Mesenchymal stem cell (in vitro differentiated cells and primary cell): ENCODE measurements at regions not wholly inside any gene's neighbourhood (a gene's known extent, or its start where the extent isn't known, plus 50 kb on each side); places are given as distances from the start of the nearest gene placed in this dataset.
"Not testable (repeated sequence)": the region's sequence is repeated elsewhere in the genome, so short reads cannot be mapped to it uniquely, and the experiment has no call there.

ENCODE experiments used
- DNase-seq: peaks from one replicate; pipeline ENCODE4 v3.0.0-alpha.2; 2013
- H2AFZ ChIP-seq: one replicate; pipeline ENCODE4 v1.6.1; 2013; ENCODE audit warnings: low read depth, mild to moderate bottlenecking, control low read depth, inconsistent platforms, low read length, moderate library complexity
- H2AK5ac ChIP-seq: 2 replicates; pipeline ENCODE4 v1.6.1; 2013; ENCODE audit warnings: low read length, moderate library complexity, mild to moderate bottlenecking, inconsistent platforms; ENCODE audit not compliant: severe bottlenecking
- H2BK120ac ChIP-seq: one replicate; pipeline ENCODE4 v1.6.1; 2013; ENCODE audit warnings: low read depth, mild to moderate bottlenecking, inconsistent platforms, low read length, moderate library complexity
- H2BK12ac ChIP-seq, 2 experiments: one replicate each; pipeline ENCODE4 v1.6.1; 2013; ENCODE audit warnings: inconsistent platforms in 2 of 2, low read length in 2 of 2, mild to moderate bottlenecking in 2 of 2, moderate library complexity in 2 of 2, control low read depth in 1 of 2
- H2BK15ac ChIP-seq: one replicate; pipeline ENCODE4 v1.6.1; 2013; ENCODE audit warnings: mild to moderate bottlenecking, low read depth, inconsistent platforms; ENCODE audit not compliant: poor library complexity, severe bottlenecking
- H2BK5ac ChIP-seq: 2 replicates; pipeline ENCODE4 v1.6.1; 2013; ENCODE audit warnings: low read depth, mild to moderate bottlenecking, low read length, control low read depth, inconsistent platforms; ENCODE audit not compliant: poor library complexity, severe bottlenecking
- H3K14ac ChIP-seq, 2 experiments: one replicate each; pipeline ENCODE4 v1.6.1; 2013; ENCODE audit warnings: inconsistent platforms in 2 of 2, low read length in 2 of 2, control low read depth in 1 of 2, mild to moderate bottlenecking in 1 of 2, moderate library complexity in 1 of 2
- H3K18ac ChIP-seq, 2 experiments: one replicate each; pipeline ENCODE4 v1.6.1; 2013; ENCODE audit warnings: inconsistent platforms in 2 of 2, low read length in 2 of 2, control low read depth in 1 of 2, low read depth in 1 of 2, mild to moderate bottlenecking in 1 of 2
- H3K23ac ChIP-seq, 2 experiments: one replicate each; pipeline ENCODE4 v1.6.1; 2013; ENCODE audit warnings: inconsistent platforms in 2 of 2, low read length in 2 of 2, mild to moderate bottlenecking in 2 of 2, moderate library complexity in 2 of 2, control low read depth in 1 of 2
- H3K27ac ChIP-seq: 2 replicates; pipeline ENCODE4 v1.5.1; 2013; ENCODE audit warnings: mild to moderate bottlenecking, moderate library complexity, low read length, control low read depth, inconsistent platforms; ENCODE audit not compliant: poor library complexity, severe bottlenecking
- H3K27me3 ChIP-seq, 2 experiments: 2 replicates each; pipeline versions ENCODE4 v1.6.1 to v1.7.0; 2013; ENCODE audit warnings: low read length in 2 of 2, mild to moderate bottlenecking in 2 of 2, moderate library complexity in 2 of 2, control low read depth in 1 of 2, inconsistent platforms in 1 of 2; ENCODE audit not compliant: control insufficient read depth in 1 of 2, insufficient read depth in 1 of 2
- H3K36me3 ChIP-seq, 2 experiments: 2 replicates each; pipeline versions ENCODE4 v1.6.1 to v1.7.0; 2013; ENCODE audit warnings: low read length in 2 of 2, control low read depth in 1 of 2, inconsistent platforms in 1 of 2, low read depth in 1 of 2, mild to moderate bottlenecking in 1 of 2; ENCODE audit not compliant: insufficient read depth in 2 of 2, control insufficient read depth in 1 of 2
- H3K4ac ChIP-seq, 2 experiments: one replicate each; pipeline ENCODE4 v1.6.1; 2013; ENCODE audit warnings: inconsistent platforms in 2 of 2, low read length in 2 of 2, mild to moderate bottlenecking in 2 of 2, moderate library complexity in 2 of 2, control low read depth in 1 of 2, low read depth in 1 of 2
- H3K4me1 ChIP-seq: 2 replicates; pipeline ENCODE4 v1.6.1; 2013; ENCODE audit warnings: low read depth, low read length, control low read depth; ENCODE audit not compliant: control insufficient read depth, insufficient read depth
- H3K4me2 ChIP-seq: 2 replicates; pipeline ENCODE4 v1.6.1; 2013; ENCODE audit warnings: low read length, mild to moderate bottlenecking, inconsistent platforms; ENCODE audit not compliant: poor library complexity, severe bottlenecking
- H3K4me3 ChIP-seq, 2 experiments: 2 replicates each; pipeline versions ENCODE4 v1.5.1 to v1.7.0; 2013; ENCODE audit warnings: low read length in 2 of 2, mild to moderate bottlenecking in 2 of 2, control low read depth in 1 of 2, low read depth in 1 of 2; ENCODE audit not compliant: insufficient read depth in 1 of 2
- H3K79me1 ChIP-seq: replicated peaks from 2 replicates; pipeline ENCODE4 v1.6.1; 2013; ENCODE audit warnings: mild to moderate bottlenecking, control low read depth, low read length, inconsistent platforms; ENCODE audit not compliant: poor library complexity, severe bottlenecking
- H3K9ac ChIP-seq: 2 replicates; pipeline ENCODE4 v1.7.0; 2013; ENCODE audit warnings: mild to moderate bottlenecking, low read length, moderate library complexity
- H3K9me3 ChIP-seq: 2 replicates; pipeline ENCODE4 v1.7.0; 2013; ENCODE audit warnings: mild to moderate bottlenecking, low read length; ENCODE audit not compliant: control insufficient read depth
- H4K8ac ChIP-seq: one replicate; pipeline ENCODE4 v1.6.1; 2013; ENCODE audit warnings: inconsistent platforms, mild to moderate bottlenecking, low read length, moderate library complexity
- H4K91ac ChIP-seq: one replicate; pipeline ENCODE4 v1.6.1; 2013; ENCODE audit warnings: mild to moderate bottlenecking, low read length, inconsistent platforms
- WGBS: methylation state at CpG from one replicate; pipeline ENCODE4 v1.1.7; 2013; ENCODE audit warnings: mixed read lengths; 5-methylcytosine and 5-hydroxymethylcytosine counted together

DNA sequence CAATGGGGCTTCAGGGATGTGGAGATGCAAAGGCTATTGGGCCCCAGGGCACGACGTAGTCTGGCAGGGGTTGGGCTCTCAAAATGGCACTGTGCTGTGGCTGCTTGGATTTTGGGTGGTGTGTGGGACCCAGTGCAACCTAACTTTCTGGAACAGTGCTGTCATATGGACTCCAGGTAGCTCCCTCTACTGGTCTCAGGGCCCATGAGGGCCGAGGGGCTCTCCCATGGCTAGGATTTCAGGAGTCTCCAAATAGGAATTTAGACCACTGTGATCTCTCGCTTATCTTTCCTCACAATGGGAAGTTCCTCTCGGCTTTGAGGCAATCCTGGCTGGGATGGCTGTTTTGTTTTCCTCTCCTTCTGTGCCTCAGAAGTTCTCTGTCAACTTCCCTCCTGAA lies 68.2 kb upstream of the MUCL1 start:
- whole genome bisulfite sequencing: 64% methylated on average over 5 of the region's 5 CpGs
- no peaks in the 10 kb centered on the region for H3K36me3 ChIP-seq

DNA sequence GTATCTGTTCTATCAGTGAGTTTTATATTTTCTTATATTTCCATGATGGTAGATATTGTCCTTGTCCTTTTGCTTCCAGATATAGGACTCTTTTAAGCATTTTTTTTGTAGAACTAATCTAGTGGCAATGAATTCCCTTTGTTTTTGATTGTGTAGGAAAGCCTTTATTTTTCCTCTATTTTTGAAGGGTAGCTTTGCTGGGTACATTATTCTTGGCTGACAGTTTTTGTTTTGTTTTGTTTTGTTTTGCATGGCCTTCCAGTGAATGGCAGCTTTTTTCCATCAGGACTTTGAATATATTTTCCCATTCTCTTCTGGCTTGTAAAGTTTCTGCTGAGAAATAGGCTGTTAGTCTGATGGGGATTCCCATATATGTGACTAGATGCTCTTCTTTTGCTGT lies 70.2 kb upstream of the MUCL1 start:
- Histone ChIP-seq H3K4me3 (no peak overlapping the region), H4K91ac (no peak overlapping the region), H3K79me1 (no peaks in the 10 kb centered on the region), H3K9me3 (peaks cover 24% of the 10 kb centered on the region), H2BK120ac (no peak overlapping the region), H3K27ac (no peak overlapping the region), H3K4me1 (no peaks in the 10 kb centered on the region), H3K4ac (no peak overlapping the region), H2BK5ac (no peak overlapping the region), H2AK5ac (no peak overlapping the region), H3K9ac (no peak overlapping the region), H3K23ac (no peak overlapping the region), H2BK15ac (no peak overlapping the region), H4K8ac (no peak overlapping the region), H2BK12ac (no peak overlapping the region), H3K4me2 (no peak overlapping the region), H2AFZ (no peak overlapping the region), H3K36me3 (no peaks in the 10 kb centered on the region), H3K18ac (no peak overlapping the region), H3K14ac (no peak overlapping the region), H3K27me3 (no peaks in the 10 kb centered on the region)
- no peak for DNase-seq

More for the DNA sequence above, 68.2 kb upstream of the MUCL1 start:
- Histone ChIP-seq H3K4me1 (no peaks in the 10 kb centered on the region), H2AK5ac (no peak overlapping the region), H2BK15ac (no peak overlapping the region), H3K23ac (no peak overlapping the region), H4K8ac (no peak overlapping the region), H3K9me3 (peaks cover 24% of the 10 kb centered on the region), H3K27ac (no peak overlapping the region), H3K4me2 (no peak overlapping the region), H3K14ac (no peak overlapping the region), H3K18ac (no peak overlapping the region), H3K4ac (no peak overlapping the region), H2BK120ac (no peak overlapping the region), H3K27me3 (no peaks in the 10 kb centered on the region), H2AFZ (no peak overlapping the region), H2BK5ac (no peak overlapping the region), H4K91ac (no peak overlapping the region), H3K4me3 (no peak overlapping the region), H2BK12ac (no peak overlapping the region), H3K79me1 (no peaks in the 10 kb centered on the region), H3K9ac (no peak overlapping the region)
- DNase-seq: no peak

DNA sequence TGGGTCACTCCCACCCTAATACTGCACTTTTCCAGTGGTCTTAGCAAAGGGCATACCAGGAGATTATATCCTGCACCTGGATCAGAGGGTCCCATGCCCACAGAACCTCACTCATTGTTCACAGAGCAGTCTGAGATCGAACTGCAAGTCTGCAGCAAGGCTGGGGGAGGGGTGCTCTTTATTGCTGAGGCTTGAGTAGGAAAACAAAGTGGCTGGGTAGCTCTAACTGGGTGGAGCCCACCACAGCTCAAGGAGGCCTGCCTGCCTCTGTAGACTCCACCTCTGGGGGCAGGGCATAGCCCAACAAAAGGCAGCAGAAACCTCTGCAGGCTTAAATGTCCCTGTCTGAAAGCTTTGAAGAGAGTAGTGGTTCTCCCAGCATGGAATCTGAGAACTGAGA lies 77.3 kb upstream of the MUCL1 start:
- not testable (repeated sequence) for H3K27ac ChIP-seq, H3K36me3 ChIP-seq, DNase-seq, H2BK120ac ChIP-seq, H3K4me1 ChIP-seq, H3K18ac ChIP-seq, H2BK12ac ChIP-seq, H3K4me3 ChIP-seq, H3K23ac ChIP-seq, H3K79me1 ChIP-seq, H3K9ac ChIP-seq, H3K27me3 ChIP-seq, H4K91ac ChIP-seq, H2AFZ ChIP-seq, H4K8ac ChIP-seq, H3K9me3 ChIP-seq, H2BK5ac ChIP-seq, H2BK15ac ChIP-seq, H2AK5ac ChIP-seq, H3K14ac ChIP-seq, H3K4me2 ChIP-seq, H3K4ac ChIP-seq
- WGBS: 33% methylated on average over 1 of the region's 1 CpG

DNA sequence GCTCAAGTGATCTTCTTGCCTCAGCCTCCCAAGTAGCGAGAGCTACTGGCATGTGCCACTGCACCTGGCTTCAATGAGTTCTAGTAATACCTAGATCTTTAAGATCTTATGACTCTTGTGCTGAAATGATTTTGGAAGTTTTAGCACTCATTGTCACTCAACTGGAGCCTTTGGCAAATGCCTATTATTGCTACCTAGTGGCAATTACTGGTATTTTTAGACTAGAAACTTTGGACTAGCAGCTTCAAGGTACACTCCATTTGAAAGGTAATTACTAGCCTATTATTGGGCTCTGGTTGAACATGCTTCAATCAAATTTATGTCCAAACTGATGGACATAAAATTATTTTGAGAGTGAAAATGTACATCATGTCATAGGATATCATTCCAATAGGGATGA lies 80.7 kb upstream of the MUCL1 start:
- H3K9ac ChIP-seq: no peak overlapping the region
- H2BK5ac ChIP-seq: no peak overlapping the region
- WGBS: 63% methylated on average over 1 of the region's 1 CpG

More for the DNA sequence above, 80.7 kb upstream of the MUCL1 start:
- H3K27me3 ChIP-seq: no peaks in the 10 kb centered on the region
- no peak for DNase-seq
- no peaks in the 10 kb centered on the region for H3K4me1 ChIP-seq
- no peak overlapping the region for H3K23ac ChIP-seq
- no peaks in the 10 kb centered on the region for H3K36me3 ChIP-seq
- no peak overlapping the region for H2AK5ac ChIP-seq
- no peak overlapping the region for H3K4me3 ChIP-seq
- no peak overlapping the region for H2BK12ac ChIP-seq
- no peak overlapping the region for H3K18ac ChIP-seq
- no peak overlapping the region for H2AFZ ChIP-seq
- no peaks in the 10 kb centered on the region for H3K79me1 ChIP-seq
- no peak overlapping the region for H3K4ac ChIP-seq
- no peak overlapping the region for H4K91ac ChIP-seq
- H2BK15ac ChIP-seq: no peak overlapping the region
- no peak overlapping the region for H3K4me2 ChIP-seq
- H4K8ac ChIP-seq: no peak overlapping the region
- H3K9me3 ChIP-seq: no peaks in the 10 kb centered on the region
- H2BK120ac ChIP-seq: no peak overlapping the region
- H3K14ac ChIP-seq: no peak overlapping the region
- H3K27ac ChIP-seq: no peak overlapping the region
